ENCODE measurements at regions not wholly inside any gene's neighbourhood (a gene's known extent, or its start where the extent isn't known, plus 50 kb on each side); places are given as distances from the start of the nearest gene placed in this dataset.

DNA sequence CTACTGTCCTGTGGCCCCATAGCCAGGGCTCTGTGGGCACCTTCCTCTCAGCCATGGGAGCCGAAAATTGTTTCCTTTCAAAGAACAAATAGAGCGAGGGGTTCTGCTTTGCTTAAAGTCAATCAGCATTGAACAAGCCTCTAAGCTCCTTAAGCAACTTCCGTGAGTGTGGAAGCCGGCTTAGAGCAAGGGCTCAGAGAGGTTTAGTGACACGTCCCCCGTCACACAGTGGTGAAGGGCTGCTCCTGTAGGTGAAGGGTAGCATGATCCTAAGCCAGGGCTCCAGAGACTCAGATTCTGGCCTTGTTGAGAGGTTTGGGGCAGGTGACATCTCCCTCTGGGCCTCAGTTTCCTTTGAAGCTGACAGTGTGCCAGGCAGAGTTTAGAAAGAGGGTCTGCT is 94.0 kb upstream of the WNT4 start:
- H4K20me1 ChIP-seq (ENCODE audit: insufficient read depth, low read length), result 0 out of 2 replicates have a peak, but pooled peaks cover 5% of the 10 kb centered on the region
- H3K79me2 ChIP-seq (ENCODE audit: insufficient read depth, low read length), result no peaks in the 10 kb centered on the region
- DNase-seq (no peak), ATAC-seq (ENCODE audit: insufficient read depth, low read depth) (no peak)
- no peak overlapping the region for H3K4me2 ChIP-seq (ENCODE audit: insufficient read depth, low read length)
- no peak overlapping the region for H3K4me3 ChIP-seq (ENCODE audit: low read depth in 1 of 2, low read length in 2 of 2)
- H3K36me3 ChIP-seq (ENCODE audit: insufficient read depth, low read length), result no peaks in the 10 kb centered on the region
- no peak overlapping the region for H3K9ac ChIP-seq (ENCODE audit: low read depth, low read length)
- no peak overlapping the region for H3K27ac ChIP-seq (ENCODE audit: low read length)
- no peaks in the 10 kb centered on the region for H3K4me1 ChIP-seq (ENCODE audit: insufficient read depth, low read length)
- TF ChIP-seq, protein P1, sequence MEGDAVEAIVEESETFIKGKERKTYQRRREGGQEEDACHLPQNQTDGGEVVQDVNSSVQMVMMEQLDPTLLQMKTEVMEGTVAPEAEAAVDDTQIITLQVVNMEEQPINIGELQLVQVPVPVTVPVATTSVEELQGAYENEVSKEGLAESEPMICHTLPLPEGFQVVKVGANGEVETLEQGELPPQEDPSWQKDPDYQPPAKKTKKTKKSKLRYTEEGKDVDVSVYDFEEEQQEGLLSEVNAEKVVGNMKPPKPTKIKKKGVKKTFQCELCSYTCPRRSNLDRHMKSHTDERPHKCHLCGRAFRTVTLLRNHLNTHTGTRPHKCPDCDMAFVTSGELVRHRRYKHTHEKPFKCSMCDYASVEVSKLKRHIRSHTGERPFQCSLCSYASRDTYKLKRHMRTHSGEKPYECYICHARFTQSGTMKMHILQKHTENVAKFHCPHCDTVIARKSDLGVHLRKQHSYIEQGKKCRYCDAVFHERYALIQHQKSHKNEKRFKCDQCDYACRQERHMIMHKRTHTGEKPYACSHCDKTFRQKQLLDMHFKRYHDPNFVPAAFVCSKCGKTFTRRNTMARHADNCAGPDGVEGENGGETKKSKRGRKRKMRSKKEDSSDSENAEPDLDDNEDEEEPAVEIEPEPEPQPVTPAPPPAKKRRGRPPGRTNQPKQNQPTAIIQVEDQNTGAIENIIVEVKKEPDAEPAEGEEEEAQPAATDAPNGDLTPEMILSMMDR (IDR thresholded peaks at IDR 0.05; ENCODE audit: borderline replicate concordance, extremely low read depth, low read length, poor library complexity, severe bottlenecking), result no peak
- TF ChIP-seq EZH2 (IDR thresholded peaks at IDR 0.05; ENCODE audit: borderline replicate concordance, low read depth, low read length, severe bottlenecking), result no peak
- H3K27me3 ChIP-seq (ENCODE audit: insufficient read depth, low read length, poor library complexity), result peaks cover 5% of the 10 kb centered on the region
- no peaks in the 10 kb centered on the region for H3K9me3 ChIP-seq (ENCODE audit: insufficient read depth, low read length, severe bottlenecking)
- no peak overlapping the region for H2AFZ ChIP-seq (ENCODE audit: low read depth, low read length)

DNA sequence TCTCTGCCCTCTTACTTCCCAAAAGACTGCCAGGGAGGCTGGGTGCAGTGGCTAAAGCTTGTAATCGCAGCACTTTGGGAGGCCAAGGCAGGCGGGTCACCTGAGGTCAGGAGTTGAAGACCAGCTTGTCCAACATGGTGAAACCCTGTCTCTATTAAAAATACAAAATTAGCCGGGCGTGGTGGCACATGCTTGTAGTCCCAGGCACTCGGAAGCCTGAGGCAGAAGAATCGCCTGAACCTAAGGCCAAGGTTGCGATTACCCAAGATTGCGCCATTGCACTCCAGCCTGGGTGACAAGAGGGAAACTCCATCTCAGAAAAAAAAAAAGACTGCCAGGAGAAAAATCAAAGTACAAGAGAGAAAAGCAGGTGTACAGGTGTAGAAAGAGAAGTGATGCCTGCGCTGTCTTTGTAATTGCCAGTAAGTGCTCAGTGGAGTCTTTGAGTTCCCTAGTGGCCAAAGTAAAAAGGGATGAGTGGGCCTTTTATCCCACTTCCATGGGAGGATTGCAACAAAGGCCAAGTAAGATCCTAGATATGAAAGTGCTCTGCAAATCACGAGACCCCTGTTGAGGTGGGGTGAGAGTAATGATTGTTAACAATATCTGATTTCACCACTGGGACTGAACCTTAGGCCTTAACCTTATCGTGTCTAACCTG is 94.7 kb upstream of the WNT4 start:
- H4K20me1 ChIP-seq (ENCODE audit: insufficient read depth, low read length), result 0 out of 2 replicates have a peak, but pooled peaks cover 5% of the 10 kb centered on the region
- H3K4me1 ChIP-seq (ENCODE audit: insufficient read depth, low read length), result no peaks in the 10 kb centered on the region
- H3K27me3 ChIP-seq (ENCODE audit: insufficient read depth, low read length, poor library complexity), result peaks cover 5% of the 10 kb centered on the region
- H3K4me2 ChIP-seq (ENCODE audit: insufficient read depth, low read length), result no peak overlapping the region
- H3K4me3 ChIP-seq (ENCODE audit: low read depth in 1 of 2, low read length in 2 of 2), result no peak overlapping the region
- H3K27ac ChIP-seq (ENCODE audit: low read length), result no peak overlapping the region
- no peak overlapping the region for H2AFZ ChIP-seq (ENCODE audit: low read depth, low read length)
- DNase-seq (no peak), ATAC-seq (ENCODE audit: insufficient read depth, low read depth) (no peak)
- no peaks in the 10 kb centered on the region for H3K9me3 ChIP-seq (ENCODE audit: insufficient read depth, low read length, severe bottlenecking)
- H3K9ac ChIP-seq (ENCODE audit: low read depth, low read length), result no peak overlapping the region
- TF ChIP-seq EZH2 (IDR thresholded peaks at IDR 0.05; ENCODE audit: borderline replicate concordance, low read depth, low read length, severe bottlenecking), result no peak
- TF ChIP-seq, protein P1 (IDR thresholded peaks at IDR 0.05; ENCODE audit: borderline replicate concordance, extremely low read depth, low read length, poor library complexity, severe bottlenecking), result no peak
- no peaks in the 10 kb centered on the region for H3K79me2 ChIP-seq (ENCODE audit: insufficient read depth, low read length)
- H3K36me3 ChIP-seq (ENCODE audit: insufficient read depth, low read length), result no peaks in the 10 kb centered on the region

DNA sequence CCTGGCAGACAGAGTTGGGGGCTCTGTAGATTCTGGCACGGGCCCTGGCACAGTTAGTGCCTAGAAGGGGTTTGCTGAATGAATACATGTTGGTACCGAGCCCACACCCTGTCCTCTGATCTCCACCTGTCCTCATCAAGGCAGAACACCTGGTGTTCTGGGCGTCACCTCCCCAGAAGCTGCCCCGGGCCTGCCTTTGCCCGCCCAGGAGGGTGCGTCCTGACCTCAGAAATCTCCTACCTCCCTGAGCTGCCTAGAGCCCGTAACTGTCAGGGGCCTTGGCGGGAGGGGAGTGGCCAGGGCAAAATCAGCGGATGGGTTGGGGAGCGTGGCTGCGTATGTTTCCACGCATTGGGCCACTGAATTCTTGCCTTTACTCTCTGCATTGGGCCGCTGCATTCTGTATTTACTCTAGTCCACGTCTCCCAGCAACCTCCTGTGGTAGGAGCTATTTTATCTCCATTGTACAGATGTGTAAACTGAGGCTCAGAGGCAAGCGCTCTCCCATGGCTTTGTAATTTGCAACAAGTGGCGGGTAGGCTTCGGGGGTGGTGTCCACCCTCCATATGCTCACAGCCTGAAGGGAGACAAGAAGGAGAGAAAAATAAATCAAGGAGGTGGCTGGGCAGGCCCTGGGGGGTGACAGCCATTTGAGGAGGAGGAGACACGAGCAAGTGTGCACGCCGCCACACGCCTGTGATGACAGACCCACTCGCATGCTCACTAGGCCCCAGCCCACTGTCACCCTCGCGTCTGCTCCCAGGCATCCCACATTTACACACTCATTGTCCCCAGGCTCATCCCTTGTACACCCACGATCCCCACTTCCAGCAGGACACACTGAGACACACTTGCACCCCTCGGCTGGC is 95.7 kb upstream of the WNT4 start:
- H2AFZ ChIP-seq (ENCODE audit: low read depth, low read length), result no peak overlapping the region
- no peak overlapping the region for H3K4me3 ChIP-seq (ENCODE audit: low read depth in 1 of 2, low read length in 2 of 2)
- no peaks in the 10 kb centered on the region for H3K9me3 ChIP-seq (ENCODE audit: insufficient read depth, low read length, severe bottlenecking)
- H3K79me2 ChIP-seq (ENCODE audit: insufficient read depth, low read length), result no peaks in the 10 kb centered on the region
- no peak overlapping the region for H3K4me2 ChIP-seq (ENCODE audit: insufficient read depth, low read length)
- H4K20me1 ChIP-seq (ENCODE audit: insufficient read depth, low read length), result 0 out of 2 replicates have a peak, but pooled peaks cover 5% of the 10 kb centered on the region
- no peaks in the 10 kb centered on the region for H3K4me1 ChIP-seq (ENCODE audit: insufficient read depth, low read length)
- no peak for TF ChIP-seq EZH2 (IDR thresholded peaks at IDR 0.05; ENCODE audit: borderline replicate concordance, low read depth, low read length, severe bottlenecking)
- TF ChIP-seq, protein P1 (IDR thresholded peaks at IDR 0.05; ENCODE audit: borderline replicate concordance, extremely low read depth, low read length, poor library complexity, severe bottlenecking), result no peak
- H3K27ac ChIP-seq (ENCODE audit: low read length), result no peak overlapping the region
- DNase-seq (no peak), ATAC-seq (ENCODE audit: insufficient read depth, low read depth) (no peak)
- H3K9ac ChIP-seq (ENCODE audit: low read depth, low read length), result no peak overlapping the region
- H3K27me3 ChIP-seq (ENCODE audit: insufficient read depth, low read length, poor library complexity), result peaks cover 5% of the 10 kb centered on the region
- H3K36me3 ChIP-seq (ENCODE audit: insufficient read depth, low read length), result no peaks in the 10 kb centered on the region
